GM12878 (cell line): ENCODE measurements at regions not wholly inside any gene's neighbourhood (a gene's known extent, or its start where the extent isn't known, plus 50 kb on each side); places are given as distances from the start of the nearest gene placed in this dataset.

Source experiments
- BRCA1 ChIP-seq: IDR thresholded peaks from 2 replicates; pipeline ENCODE4 v1.6.1; 2011; ENCODE audit warnings: low read depth, low read length, improper control_type of control experiment
- POLR2AphosphoS5 ChIP-seq: IDR thresholded peaks from 2 replicates; pipeline ENCODE4 v1.6.1; 2011; ENCODE audit warnings: mild to moderate bottlenecking, low read length, inconsistent platforms
- TCF7 ChIP-seq: IDR thresholded peaks from 2 replicates; pipeline ENCODE4 v1.6.1; 2014; ENCODE audit warnings: antibody characterized with exemption, borderline replicate concordance
- YY1 ChIP-seq: IDR thresholded peaks from 2 replicates; pipeline ENCODE4 v1.6.1; 2011; ENCODE audit warnings: low read depth, mild to moderate bottlenecking, low read length
- ZBTB11 ChIP-seq: fragments of 450-650 bp; formaldehyde crosslinking; IDR thresholded peaks from 2 replicates; pipeline ENCODE4 v1.5.0; 2022; ENCODE audit warnings: mild to moderate bottlenecking, missing genetic modification characterization
- ZBTB4 ChIP-seq: fragments of 450-650 bp; formaldehyde crosslinking; IDR thresholded peaks from 2 replicates; pipeline ENCODE4 v1.4.0; 2022; ENCODE audit warnings: mild to moderate bottlenecking, moderate library complexity
- ZNF592 ChIP-seq: fragments of 450-650 bp; IDR thresholded peaks from 2 replicates; pipeline ENCODE4 v1.6.1; 2017; ENCODE audit warnings: mild to moderate bottlenecking, moderate library complexity

GRCh38 chr3:72041076-72041475 is 256.1 kb upstream of the PROK2 start (continued):
- TF ChIP-seq ZNF592 = no peak
- TF ChIP-seq BRCA1 = no peak
- TF ChIP-seq ZBTB11 = no peak
- no peak for TF ChIP-seq POLR2AphosphoS5
- TF ChIP-seq ZBTB4 (CRISPR knock-in tag) = no peak
- no peak for TF ChIP-seq YY1
- TF ChIP-seq TCF7 = no peak
